ENCODE measurements at regions not wholly inside any gene's neighbourhood (a gene's known extent, or its start where the extent isn't known, plus 50 kb on each side); places are given as distances from the start of the nearest gene placed in this dataset.

GRCh38 chr3:22360970-22361369 is 610.0 kb upstream of the ZNF385D start:
- TF ChIP-seq RXRA (IDR thresholded peaks at IDR 0.05; ENCODE audit: borderline replicate concordance, low read depth) (no peak), JUND (IDR thresholded peaks at IDR 0.05) (no peak), USF2 (IDR thresholded peaks at IDR 0.05; ENCODE audit: borderline replicate concordance, low read depth, low read length) (no peak), EZH2phosphoT487 (IDR thresholded peaks at IDR 0.05; ENCODE audit: borderline replicate concordance, low read depth) (no peak), REST (IDR thresholded peaks at IDR 0.05; ENCODE audit: low read depth, low read length) (no peak), CTCF (IDR thresholded peaks at IDR 0.05) (no peak), EP300 (IDR thresholded peaks at IDR 0.05; ENCODE audit: borderline replicate concordance in 1 of 2, low read depth in 1 of 2, low read length in 1 of 2) (no peak), FOXM1 (IDR thresholded peaks at IDR 0.05; ENCODE audit: low read depth) (no peak), MEF2A (IDR thresholded peaks at IDR 0.05; ENCODE audit: borderline replicate concordance, low read depth) (no peak)

All from SK-N-SH (cell line).